GM19395 (cell line): ENCODE measurements at regions not wholly inside any gene's neighbourhood (a gene's known extent, or its start where the extent isn't known, plus 50 kb on each side); places are given as distances from the start of the nearest gene placed in this dataset.

Source experiments
- ATAC-seq: cut with Tn5 transposase; IDR thresholded peaks from one replicate; pipeline ENCODE4 v1.9.1; 2021; ENCODE audit warnings: mild to moderate bottlenecking, moderate library complexity; ENCODE audit not compliant: unreplicated experiment

DNA sequence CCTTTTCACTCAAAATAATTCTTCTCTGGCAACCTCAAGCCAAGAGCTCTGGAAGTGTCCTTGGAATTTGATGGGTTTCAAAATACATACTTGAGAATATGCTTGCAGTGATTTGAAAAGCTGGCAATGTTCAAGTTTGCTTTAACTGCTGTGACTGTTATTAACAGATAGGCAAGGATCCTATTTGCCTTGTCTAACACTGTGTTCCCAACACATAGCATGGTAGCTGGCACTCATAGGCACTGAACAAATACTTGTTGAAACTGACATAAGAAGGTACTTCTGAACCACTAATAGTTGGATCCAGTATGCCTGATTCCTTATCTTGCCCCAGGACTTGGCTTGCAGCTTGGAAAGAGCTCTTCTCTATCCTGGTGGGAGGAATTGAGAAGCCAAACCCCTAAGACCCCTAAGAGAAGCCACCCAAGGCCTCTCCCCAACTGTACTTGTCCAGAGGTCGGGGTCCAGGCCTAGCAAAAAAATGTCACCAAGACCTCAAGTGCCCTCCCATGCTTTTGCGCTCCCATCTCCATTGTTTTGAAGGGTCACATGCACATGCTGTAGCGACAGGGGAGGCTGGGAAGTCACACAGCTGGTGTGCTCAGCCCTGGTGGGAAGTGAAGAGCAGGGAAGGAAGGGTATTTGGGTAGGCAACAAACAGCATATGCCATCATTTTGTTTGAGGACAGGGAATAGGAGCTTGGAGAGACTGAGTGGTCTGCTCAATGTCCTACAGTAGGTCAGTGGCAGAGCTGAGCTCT lies 118.4 kb upstream of the HAAO start:
- ATAC-seq: no peak

DNA sequence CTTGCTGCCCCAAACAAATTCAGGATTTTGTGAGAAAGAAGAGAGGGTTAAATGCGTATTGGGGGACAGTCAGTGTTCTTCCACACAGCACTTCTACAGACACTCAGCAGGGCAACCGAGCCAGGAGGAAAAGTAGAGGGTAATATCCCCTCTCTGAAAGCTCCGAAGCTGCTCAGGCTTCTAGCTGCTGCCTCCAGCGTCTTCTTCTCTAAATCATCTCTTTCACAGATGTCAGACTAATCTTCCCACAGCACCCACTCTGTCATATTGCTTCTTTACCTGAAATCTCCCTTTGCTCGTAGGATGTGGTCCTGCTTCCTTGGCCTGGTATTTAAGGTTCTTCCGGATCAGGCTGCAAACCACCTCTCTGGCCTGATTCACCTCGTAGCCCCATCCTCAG lies 117.6 kb upstream of the HAAO start:
- no peak for ATAC-seq

DNA sequence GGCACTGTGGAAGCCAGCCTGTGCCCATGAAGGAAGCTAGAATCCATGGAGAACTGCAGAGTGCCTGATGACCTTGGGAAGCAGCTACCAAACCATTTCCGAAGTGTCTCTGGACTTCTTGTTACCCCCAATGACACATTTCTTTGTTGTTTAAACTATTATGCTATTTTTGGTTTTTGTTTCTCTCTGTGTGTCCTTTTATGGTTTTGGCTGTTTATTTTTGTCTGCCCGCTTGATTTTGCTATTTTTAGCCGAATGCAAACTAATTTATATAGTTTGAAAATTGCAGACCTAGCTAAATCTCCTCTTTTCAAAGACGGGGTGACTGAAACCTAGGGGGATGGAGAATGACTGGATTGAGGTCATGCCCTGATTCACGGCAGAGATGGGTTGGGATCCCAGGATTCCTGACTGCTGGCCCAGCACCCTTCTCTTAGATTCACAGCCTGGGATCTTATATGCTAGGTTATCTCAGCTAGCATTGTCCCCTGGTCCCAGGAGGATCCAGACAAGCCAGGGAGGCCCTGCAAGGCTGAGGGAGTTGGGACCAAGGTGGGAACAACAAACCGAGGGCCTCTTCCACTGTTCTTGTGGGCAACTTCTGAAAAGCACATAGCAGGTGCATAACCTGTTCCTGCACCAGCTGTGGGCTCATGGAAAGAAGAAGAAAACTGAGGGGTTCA lies 116.3 kb upstream of the HAAO start:
- no peak for ATAC-seq

DNA sequence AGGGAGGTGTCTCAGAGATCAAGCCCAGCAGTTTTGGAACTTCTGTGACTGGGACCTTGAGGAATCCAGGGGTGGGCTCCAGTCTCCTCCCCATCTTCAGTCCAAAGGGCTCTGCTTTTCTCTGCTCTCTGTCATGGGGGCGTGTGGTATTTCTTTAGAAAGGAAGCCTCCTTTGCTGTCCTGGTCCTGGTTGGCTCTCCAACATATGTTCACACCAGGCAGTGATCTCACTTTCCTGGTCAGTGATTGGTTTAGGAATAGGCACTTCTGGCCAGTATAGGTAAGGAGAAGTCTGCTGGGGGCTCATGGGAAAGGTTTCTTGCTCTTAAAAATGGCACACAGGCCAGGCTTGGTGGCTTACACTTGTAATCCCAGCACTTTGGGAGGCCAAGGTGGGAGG lies 115.5 kb upstream of the HAAO start:
- ATAC-seq: no peak

DNA sequence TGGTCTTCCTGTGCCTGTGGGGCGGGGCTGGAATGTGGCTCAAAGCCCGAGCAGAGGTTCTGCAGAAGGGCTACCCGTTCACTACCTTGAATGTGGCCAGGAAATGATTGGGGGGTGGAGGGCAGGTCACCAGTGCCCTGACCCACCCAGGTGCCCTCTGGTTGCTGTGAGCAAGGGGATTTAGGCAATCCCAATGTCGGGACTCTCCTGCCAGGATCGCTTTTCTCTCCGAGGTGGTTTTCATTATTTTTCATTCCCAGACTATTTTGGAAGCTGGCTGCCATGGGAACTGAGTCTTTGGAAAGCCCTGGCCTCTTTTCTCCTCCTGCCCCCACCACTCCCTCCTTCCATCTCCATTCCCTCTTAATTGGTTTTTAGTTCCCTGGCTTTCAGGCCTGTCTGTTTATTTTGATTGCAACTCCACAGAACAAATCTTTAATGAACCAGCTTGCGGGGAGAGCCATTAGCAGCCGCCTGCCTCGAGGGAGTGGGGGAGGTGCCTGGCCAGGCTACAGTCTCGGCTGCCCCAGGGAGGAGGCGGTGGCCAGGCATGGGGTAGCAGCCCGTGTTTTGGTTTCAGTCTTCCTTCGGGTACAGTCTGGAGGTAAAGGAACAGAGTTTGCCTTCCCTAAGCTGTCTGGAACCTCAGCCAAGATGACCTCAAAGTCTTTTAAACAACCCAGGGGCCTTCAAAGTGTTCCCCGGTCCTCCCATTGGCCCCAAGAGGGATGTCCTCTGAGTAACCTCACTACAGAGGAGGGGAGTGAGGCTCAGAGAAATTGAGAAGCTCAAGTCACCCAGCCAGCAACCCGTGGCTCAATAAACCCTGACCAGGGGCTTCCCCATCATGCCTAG lies 114.4 kb upstream of the HAAO start:
- ATAC-seq: no peak

DNA sequence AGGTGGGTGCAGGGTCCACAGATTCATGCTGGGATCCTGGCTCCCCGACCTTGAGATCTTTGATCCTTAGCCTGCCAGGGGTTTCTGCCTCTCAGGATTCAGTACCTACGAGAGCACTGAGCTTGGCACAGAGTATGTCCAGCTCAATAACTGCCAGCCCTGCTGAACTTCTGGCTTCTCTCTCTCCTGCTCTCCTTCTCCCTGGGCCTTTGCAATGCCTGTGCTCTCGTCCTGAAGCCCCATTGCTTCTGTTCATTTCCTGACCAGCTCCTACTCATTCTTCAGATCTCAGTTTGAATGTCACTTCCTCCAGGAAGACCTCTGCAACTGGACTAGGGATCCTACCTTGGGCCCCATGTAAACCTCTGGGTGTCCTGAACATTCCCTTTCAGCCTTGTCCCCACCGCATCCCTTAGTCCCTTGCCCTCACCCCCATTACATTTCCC lies 113.8 kb upstream of the HAAO start:
- no peak for ATAC-seq

DNA sequence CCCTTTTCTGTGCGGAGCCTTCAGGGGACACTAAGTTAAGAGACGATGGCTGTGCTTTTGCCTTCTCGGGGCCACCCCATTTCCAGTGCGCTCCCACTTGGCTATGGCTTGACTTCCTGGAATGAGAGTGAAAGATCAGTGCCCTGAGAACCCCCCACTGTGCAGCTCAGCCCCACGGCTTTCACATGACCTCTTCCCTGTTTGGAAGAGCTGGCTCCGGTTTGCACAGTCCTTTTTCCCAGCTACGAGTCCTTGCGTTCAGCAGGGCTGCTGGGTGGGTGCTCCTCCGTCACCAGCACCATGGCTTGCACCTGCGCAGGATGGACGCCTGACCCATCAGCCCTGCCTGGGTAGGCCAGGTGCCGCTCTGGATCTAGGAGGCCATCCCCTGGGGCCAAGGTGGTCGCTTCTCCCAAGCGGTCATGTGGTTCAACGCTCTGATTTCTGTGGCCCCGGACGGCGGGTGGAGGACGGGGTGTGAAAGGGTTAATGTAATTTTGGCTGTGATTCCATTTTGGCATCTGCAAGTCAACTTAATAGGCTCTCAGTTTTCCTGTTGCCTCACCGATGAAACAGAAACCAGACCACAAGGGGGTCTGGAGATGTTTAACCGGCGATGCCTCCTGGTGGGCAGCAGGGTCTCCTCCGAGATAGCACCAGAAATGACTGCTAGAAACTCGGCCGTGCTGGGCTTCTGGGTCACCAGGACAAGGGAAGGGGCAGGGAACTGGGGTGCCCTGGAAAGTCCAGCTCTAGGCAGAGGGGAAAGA lies 113.1 kb upstream of the HAAO start:
- ATAC-seq: no peak

DNA sequence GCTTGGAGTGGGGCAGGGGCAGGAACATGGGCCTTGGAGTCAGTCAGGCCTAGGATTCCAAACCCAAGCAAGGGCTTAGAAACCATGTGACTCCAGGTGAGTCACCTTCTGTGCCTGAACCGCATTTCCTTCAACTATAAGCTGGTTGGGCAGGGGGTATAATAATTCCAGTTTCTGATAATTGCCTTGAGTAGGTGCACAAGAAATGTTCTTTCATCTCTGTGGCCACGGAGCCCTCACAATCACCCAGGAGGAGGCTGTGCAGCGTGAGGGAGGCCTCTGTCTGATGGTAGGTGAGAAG lies 112.1 kb upstream of the HAAO start:
- no peak for ATAC-seq

DNA sequence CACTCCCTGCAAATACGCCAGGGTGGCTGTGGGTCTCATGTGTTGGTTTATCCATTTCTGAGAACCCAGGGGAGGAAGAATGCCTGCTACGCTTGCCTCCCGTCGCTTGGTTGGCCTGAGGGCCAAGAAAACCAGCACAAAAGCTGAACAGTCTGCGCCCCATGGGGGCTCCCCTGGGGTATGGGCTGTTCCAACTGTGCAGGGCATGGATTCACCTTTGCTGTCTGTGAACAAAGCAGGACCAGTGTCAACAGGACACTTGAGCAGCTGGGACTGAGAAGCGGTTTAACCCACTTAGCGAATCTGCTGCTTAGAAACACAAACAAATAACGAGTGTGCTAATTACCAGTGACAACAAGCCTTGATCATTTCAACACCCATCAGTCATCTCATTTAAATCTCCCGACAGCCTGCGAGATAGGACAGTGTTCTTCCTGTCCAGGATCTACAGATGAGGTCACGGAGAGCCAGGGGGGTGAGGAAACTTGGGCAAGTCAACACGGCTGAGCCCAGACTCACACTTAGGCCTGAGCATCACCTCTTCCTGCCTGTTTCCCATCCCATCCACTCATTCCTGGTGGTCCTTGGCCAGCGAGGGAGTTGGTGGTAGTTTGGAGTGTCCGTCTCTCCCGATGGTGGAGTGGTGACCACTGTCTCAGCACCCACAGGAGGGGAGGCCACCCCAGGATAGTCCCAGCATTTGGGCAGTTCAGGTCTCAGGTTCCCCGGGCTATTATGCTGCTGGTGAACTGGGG lies 111.6 kb upstream of the HAAO start:
- no peak for ATAC-seq

DNA sequence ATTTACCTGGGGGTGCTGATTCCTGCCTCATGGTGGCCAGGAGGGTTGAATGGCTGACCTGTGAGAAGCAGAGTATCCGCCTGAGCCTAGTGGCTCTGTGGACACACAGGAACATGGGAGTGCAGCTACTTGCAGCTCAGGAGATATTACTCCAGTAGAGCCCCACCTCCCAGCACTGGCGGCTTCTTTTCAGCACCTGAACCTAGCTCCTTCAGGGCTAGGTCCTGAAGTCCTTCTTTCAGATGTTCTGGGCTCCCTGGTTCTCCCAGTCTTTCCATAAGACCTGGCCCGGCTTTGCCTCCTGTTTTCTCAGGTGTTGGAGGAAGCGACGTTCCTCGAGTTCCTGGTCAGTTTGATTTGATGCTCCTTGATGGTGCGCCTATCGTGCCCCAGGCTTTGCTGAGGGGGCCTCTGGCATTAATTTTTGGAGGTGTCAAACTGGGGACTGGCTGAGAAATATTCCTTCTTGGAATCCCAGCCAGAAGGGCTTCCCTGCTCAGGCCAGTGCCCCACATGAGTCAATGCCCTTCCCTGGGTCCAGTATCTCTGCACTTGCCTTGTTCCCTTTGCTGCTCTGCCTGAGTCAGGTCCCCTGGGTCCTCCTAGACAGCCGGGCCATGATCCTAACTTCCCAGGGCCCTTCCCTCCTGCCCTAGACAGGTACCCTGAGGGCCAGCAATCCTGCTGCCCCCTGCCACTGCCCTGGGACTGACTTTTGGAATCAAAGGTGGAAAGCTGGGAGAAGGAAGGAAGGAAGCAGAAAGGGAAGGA lies 110.7 kb upstream of the HAAO start:
- no peak for ATAC-seq

DNA sequence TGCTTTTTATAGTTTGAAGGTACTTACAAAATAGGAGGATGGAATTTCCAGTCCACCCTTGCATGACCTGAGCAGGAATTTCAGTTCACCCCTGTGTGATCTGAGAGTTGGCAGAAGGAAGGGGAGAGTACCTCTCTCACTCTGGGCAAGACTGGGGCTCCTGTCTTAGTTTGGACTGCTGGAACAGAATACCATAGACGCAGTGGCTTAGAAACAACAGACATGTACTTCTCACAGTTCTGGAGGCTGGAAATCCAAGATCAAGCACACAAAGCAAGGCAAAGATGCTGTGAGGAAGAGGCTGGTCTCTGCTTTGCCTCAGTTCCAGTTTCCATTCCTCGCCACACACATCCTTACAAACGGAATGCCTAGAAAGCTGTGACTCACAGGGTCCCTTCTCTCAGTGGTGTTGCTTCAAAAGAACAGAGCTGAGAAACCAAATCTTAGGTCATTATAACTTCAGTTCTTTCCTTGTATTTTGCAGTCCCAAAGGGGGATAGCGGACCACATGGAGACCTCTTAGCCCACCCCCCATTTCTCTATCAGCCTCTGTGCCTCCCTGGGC lies 108.8 kb upstream of the HAAO start:
- ATAC-seq: no peak

DNA sequence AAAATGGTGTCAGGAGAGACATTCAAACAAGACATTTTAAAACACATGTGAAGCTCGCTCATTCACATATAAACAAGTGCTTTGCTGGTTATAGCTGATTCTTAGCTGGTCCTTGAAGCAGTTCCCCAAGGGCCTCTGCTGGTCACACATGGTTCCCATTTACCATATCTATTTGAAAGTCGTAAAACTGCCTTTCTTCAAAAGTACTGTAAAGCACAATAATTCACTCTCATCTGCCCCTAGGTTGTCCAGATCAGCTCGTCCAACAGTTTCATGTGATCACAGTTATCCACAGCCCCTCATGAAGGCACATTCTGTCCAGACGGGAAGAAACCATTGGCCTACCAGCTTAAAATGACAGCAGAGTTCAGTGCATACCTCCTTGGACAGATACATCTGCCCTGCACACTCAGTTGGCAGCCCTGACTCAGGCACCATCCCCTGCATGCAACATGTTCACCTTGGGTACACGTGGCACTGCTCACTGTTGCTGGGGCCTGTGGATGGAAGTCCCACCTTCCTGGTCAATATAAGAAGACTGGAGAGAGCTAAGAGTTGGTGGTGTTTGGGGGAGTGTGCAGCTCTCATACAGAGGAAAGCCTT lies 108.0 kb upstream of the HAAO start:
- no peak for ATAC-seq

DNA sequence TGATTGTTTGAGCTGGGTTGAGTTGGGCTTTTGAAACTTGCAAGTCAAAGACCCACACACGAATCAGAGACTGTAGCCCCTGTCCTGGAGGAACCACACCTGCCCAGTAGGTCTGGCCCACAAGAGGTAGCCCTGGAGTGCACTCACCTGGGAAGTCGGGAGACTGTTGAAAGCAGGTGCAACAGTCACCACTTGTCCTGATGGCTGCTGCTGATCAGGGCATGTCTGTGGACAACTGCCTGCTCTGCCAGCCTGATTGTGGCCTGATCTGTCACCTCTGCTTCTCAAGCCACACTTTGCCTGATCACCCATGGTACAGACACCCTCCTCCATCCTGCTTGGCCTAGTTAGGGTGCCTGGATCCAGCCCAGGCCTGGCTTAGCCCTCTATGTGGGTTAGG lies 105.0 kb upstream of the HAAO start:
- ATAC-seq: no peak

DNA sequence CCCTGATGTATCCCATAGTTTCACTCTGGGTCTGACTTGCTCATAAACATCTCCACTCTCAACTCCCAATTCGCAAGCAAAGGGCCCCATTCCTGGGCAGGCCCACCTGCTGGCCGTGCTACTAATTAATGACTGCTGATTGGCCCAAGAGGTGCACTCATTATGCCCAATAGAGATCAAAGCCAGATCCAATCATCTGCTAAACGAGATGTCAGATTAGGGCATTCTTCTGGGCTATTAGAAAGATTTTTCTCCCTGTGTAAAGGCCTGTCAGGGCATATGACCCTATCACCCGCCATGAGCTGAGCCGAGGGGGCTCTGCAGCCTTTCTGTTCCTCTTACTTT lies 103.4 kb upstream of the HAAO start:
- ATAC-seq: no peak

DNA sequence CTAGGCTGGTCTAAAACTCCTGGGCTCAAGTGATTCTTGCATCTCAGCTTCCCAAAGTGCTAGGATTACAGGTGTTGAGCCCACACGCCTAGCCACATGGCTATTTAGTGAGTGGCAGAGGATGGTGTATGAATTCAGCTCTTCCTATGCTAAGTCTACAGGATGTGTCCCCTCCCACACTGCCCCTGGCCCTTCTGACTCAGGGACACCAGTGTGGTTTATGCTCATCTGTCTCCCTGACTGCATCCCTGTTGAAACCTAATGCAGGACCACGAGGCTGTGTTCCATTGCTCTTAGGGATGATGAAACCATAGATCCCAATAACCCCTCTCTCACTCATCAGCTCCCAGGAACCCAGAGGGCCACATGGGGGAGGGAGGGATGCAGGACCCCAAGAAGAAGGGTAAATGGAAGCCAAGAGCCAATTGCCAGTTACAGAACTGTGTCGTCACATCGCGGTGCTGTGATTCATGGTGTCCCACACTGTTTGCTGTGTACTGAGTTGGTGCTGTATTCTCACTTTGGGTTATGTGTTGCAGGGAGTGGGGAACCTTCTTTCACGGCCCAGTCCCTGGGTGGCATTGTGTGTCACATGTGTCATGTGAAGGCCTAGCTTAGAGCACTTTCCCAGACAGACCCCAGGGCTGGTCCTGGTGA lies 102.9 kb upstream of the HAAO start:
- ATAC-seq: no peak

DNA sequence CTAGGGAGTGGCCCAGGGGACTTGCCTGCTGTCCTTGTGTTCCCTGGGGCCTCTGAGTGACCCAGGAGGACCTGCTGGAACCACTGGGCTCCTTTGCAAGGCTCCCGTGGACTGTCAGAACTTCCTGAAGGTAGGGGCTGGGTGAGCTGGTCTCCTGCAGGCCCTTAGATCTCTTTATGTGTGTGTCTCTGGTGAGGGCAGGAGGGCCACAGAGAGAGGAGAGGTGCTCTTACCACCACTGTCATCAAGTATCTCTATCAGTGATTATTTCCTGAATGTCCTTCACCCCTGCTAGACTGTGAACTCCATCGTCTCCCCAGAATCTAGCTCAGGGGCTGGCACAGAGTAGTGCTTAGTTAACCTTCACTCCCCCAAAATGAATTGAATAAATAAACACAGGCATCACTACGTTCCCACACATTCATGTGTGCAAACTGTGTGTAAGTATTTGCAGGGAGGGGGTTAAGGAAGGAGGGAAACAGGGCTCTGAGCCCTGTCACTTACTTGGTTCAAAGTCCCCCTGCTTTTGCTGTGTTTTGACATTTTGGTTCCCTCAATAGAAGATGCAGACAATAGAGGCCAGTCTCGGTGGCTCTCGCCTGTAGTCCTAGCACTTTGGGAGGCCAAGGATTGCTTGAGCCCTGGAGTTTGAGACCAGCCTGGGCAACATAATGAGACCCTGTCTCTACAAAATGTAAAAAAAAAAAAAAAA lies 100.8 kb upstream of the HAAO start:
- ATAC-seq: no peak

DNA sequence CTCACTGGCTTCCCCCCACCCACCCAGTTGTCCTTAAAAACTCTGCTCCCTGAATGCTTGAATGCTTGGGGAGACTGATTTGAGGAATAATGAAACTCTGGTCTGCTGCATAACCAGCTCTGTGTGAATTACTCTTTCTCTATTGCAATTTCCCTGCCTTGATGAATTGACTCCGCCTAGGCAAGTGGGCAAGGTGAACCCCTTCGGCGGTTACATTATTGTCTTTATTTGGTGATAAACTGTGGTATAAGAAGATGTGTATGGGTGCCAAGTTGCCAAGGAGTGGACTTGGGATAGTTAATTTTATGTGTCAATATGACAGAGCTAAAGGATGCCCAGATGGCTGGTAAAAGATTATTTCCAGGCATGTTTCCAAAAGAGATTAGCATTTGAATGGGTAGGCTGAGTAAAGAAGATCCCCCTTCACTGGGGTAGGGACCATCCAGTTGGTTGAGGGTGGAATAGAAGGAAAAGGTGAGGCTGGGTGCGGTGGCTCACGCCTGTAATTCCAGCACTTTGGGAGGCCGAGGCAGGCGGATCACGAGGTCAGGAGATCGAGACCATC lies 98.5 kb upstream of the HAAO start:
- ATAC-seq: no peak
